Endothelial cell of umbilical vein (primary cell): ENCODE measurements at regions not wholly inside any gene's neighbourhood (a gene's known extent, or its start where the extent isn't known, plus 50 kb on each side); places are given as distances from the start of the nearest gene placed in this dataset.

Source experiments
- BruUV-seq: library from RNA; stranded (reverse); fragments of 400-500 nt; replicated peaks from 2 replicates; lab custom pipeline; 2021; lab: Mats Ljungman, UMichigan
- CTCF ChIA-PET: fragments of 300-600, 350-600 bp; sonication (Branson Sonifier 250); formaldehyde crosslinking; loops from one replicate; lab custom pipeline; 2021; ENCODE audit warnings: antibody characterized with exemption, inconsistent platforms; lab: Charles Lee
- POLR2A ChIA-PET: fragments of 300-600, 350-600 bp; sonication (Branson Sonifier 250); formaldehyde crosslinking; loops from one replicate; lab custom pipeline; 2021; ENCODE audit warnings: antibody characterized with exemption, inconsistent platforms; lab: Charles Lee
- DNase-seq: peaks from one replicate; pipeline ENCODE4 v3.0.0-alpha.2; 2011; ENCODE audit warnings: low read depth, low spot score
- FAIRE-seq: peaks from 2 replicates; lab custom pipeline; 2011; peaks lifted over from hg19 to GRCh38; lab: Jason Lieb, UNC
- H2AFZ ChIP-seq: 2 replicates; pipeline ENCODE4 v1.6.0; 2012; ENCODE audit warnings: low read depth, low read length, control low read depth, inconsistent platforms
- H3K27ac ChIP-seq: 2 replicates; pipeline ENCODE4 v1.5.1; 2011; ENCODE audit warnings: low read depth, mild to moderate bottlenecking, control low read depth, low read length, moderate library complexity; ENCODE audit not compliant: insufficient read depth
- H3K27me3 ChIP-seq, 2 experiments: 2 replicates each; pipeline versions ENCODE4 v1.6.0 to v1.6.1; 2011; ENCODE audit warnings: low read length in 2 of 2, mixed read lengths in 1 of 2; ENCODE audit not compliant: control insufficient read depth in 2 of 2, insufficient read depth in 2 of 2
- H3K36me3 ChIP-seq, 2 experiments: 2 replicates in 1 of 2; 3 replicates in 1 of 2; pipeline ENCODE4 v1.5.1; 2011; ENCODE audit warnings: low read length in 2 of 2, mild to moderate bottlenecking in 1 of 2, moderate library complexity in 1 of 2; ENCODE audit not compliant: control insufficient read depth in 2 of 2, insufficient read depth in 2 of 2; ENCODE audit errors: extremely low read depth in 1 of 2
- H3K4me1 ChIP-seq: 3 replicates; pipeline ENCODE4 v1.5.1; 2011; ENCODE audit warnings: mild to moderate bottlenecking, low read length; ENCODE audit not compliant: control insufficient read depth, insufficient read depth; ENCODE audit errors: extremely low read depth
- H3K4me2 ChIP-seq: 2 replicates; pipeline ENCODE4 v1.6.1; 2011; ENCODE audit warnings: low read length, control low read depth, mixed read lengths; ENCODE audit not compliant: insufficient read depth
- H3K4me3 ChIP-seq, 3 experiments: fragments of 200-600 bp in 1 of 3; sonication (generic), shearing (Covaris generic) in 1 of 3; replicated peaks in 1 of 3; 2 replicates each; pipeline ENCODE4 v1.5.1; 2011 to 2016; ENCODE audit warnings: control low read depth in 3 of 3, low read length in 3 of 3, mild to moderate bottlenecking in 2 of 3, inconsistent platforms in 1 of 3, low read depth in 1 of 3, moderate library complexity in 1 of 3; ENCODE audit not compliant: insufficient read depth in 1 of 3
- H3K79me2 ChIP-seq: 2 replicates; pipeline ENCODE4 v1.6.0; 2012; ENCODE audit warnings: low read length, inconsistent platforms; ENCODE audit not compliant: control insufficient read depth, insufficient read depth
- H3K9ac ChIP-seq: replicated peaks from 2 replicates; pipeline ENCODE3; 2011; ENCODE audit warnings: low read length, control low read depth; ENCODE audit not compliant: insufficient read depth; ENCODE audit errors: extremely low read depth
- H3K9me1 ChIP-seq: replicated peaks from 3 replicates; pipeline ENCODE4 v1.6.0; 2011; ENCODE audit warnings: mild to moderate bottlenecking, low read length; ENCODE audit not compliant: control insufficient read depth, insufficient read depth; ENCODE audit errors: extremely low read depth
- H3K9me3 ChIP-seq: replicated peaks from 2 replicates; pipeline ENCODE4 v1.5.1; 2012; ENCODE audit warnings: low read length, inconsistent platforms; ENCODE audit not compliant: control insufficient read depth, insufficient read depth
- H4K20me1 ChIP-seq: replicated peaks from 2 replicates; pipeline ENCODE3; 2011; ENCODE audit warnings: mild to moderate bottlenecking, low read length; ENCODE audit not compliant: control insufficient read depth, insufficient read depth; ENCODE audit errors: extremely low read depth
- CTCF ChIP-seq, 2 donors: IDR thresholded peaks; 1 replicate in 1 of 2; 2 replicates in 1 of 2; pipeline ENCODE4 v1.5.1; 2011; ENCODE audit warnings: low read length in 2 of 2, mild to moderate bottlenecking in 2 of 2, moderate library complexity in 2 of 2, control low read depth in 1 of 2, inconsistent platforms in 1 of 2, low read depth in 1 of 2; ENCODE audit not compliant: insufficient read depth in 1 of 2; ENCODE audit errors: extremely low read depth in 1 of 2
- EZH2 ChIP-seq: IDR thresholded peaks from 2 replicates; pipeline ENCODE4 v1.6.1; 2012; ENCODE audit warnings: borderline replicate concordance, low read depth, mild to moderate bottlenecking, moderate library complexity, low read length, inconsistent platforms; ENCODE audit not compliant: severe bottlenecking
- FOS ChIP-seq: IDR thresholded peaks from 2 replicates; pipeline ENCODE4 v1.6.1; 2011; ENCODE audit warnings: mild to moderate bottlenecking, low read length, moderate library complexity, borderline replicate concordance; ENCODE audit not compliant: insufficient read depth
- GATA2 ChIP-seq: IDR thresholded peaks from 2 replicates; pipeline ENCODE4 v1.7.0; 2011; ENCODE audit warnings: low read depth, mild to moderate bottlenecking, moderate library complexity, mixed read lengths, low read length; ENCODE audit not compliant: insufficient read length, insufficient read depth
- JUN ChIP-seq: IDR thresholded peaks from 2 replicates; pipeline ENCODE4 v1.6.1; 2011; ENCODE audit warnings: borderline replicate concordance, low read depth; ENCODE audit not compliant: insufficient read length, insufficient read depth
- MAX ChIP-seq: IDR thresholded peaks from 2 replicates; pipeline ENCODE4 v1.6.1; 2011; ENCODE audit not compliant: insufficient read depth, insufficient read length
- MYC ChIP-seq: IDR thresholded peaks from one replicate; pipeline ENCODE4 v1.6.1; 2011; ENCODE audit warnings: mild to moderate bottlenecking, low read depth, low read length
- POLR2A ChIP-seq: IDR thresholded peaks from 2 replicates; pipeline ENCODE4 v1.6.1; 2012; ENCODE audit warnings: low read depth, mild to moderate bottlenecking, control low read depth, low read length
- POLR2AphosphoS5 ChIP-seq: IDR thresholded peaks from 2 replicates; pipeline ENCODE4 v1.6.1; 2012; ENCODE audit warnings: low read depth, mild to moderate bottlenecking, control low read depth, low read length, moderate library complexity; ENCODE audit not compliant: insufficient read depth
- dilution Hi-C: fragments of 300-500 bp; cut with MboI; formaldehyde crosslinking; loops from one replicate; pipeline ENCODE4 v1.15.0; 2019; ENCODE audit warnings: low sequenced_read_pairs; ENCODE audit not compliant: extremely low pct_ligation_motif_present
- intact Hi-C: fragments of 100-400 bp; cut with micrococcal nuclease; formaldehyde crosslinking; loops from one replicate; pipeline ENCODE4 v1.10.0; 2022

- ChIA-PET CTCF (no interaction called here), POLR2A (no interaction called here)
- no TSS peak for BruUV-seq
- FAIRE-seq (no peak), DNase-seq (no peak)
- Histone ChIP-seq H3K4me2 (no peak overlapping the region), H3K36me3 (no peaks in the 10 kb centered on the region), H3K27ac (no peak overlapping the region), H3K79me2 (no peaks in the 10 kb centered on the region), H3K9ac (no peak overlapping the region), H3K4me1 (no peaks in the 10 kb centered on the region), H3K4me3 (no peak overlapping the region), H2AFZ (no peak overlapping the region), H4K20me1 (no peaks in the 10 kb centered on the region), H3K9me3 (peaks cover 8% of the 10 kb centered on the region), H3K9me1 (no peaks in the 10 kb centered on the region), H3K27me3 (no peaks in the 10 kb centered on the region)
- dilution Hi-C loops (no loop called here), intact Hi-C loops (no loop called here)
- no peak for TF ChIP-seq CTCF (IDR thresholded peaks at IDR 0.05; ENCODE audit: extremely low read depth in 1 of 2, insufficient read depth in 1 of 2, low read depth in 1 of 2, low read length in 2 of 2)
- no peak for TF ChIP-seq JUN
- TF ChIP-seq GATA2: no peak
- TF ChIP-seq POLR2AphosphoS5: no peak
- no peak for TF ChIP-seq POLR2A
- TF ChIP-seq MAX: no peak
- no peak for TF ChIP-seq MYC
- TF ChIP-seq FOS: no peak
- TF ChIP-seq EZH2: no peak
Observed at GRCh38 chr7:33705333-33705833, 200.0 kb upstream of the BMPER start.
